ENCODE measurements at regions not wholly inside any gene's neighbourhood (a gene's known extent, or its start where the extent isn't known, plus 50 kb on each side); places are given as distances from the start of the nearest gene placed in this dataset.
"Not testable (repeated sequence)": the region's sequence is repeated elsewhere in the genome, so short reads cannot be mapped to it uniquely, and the experiment has no call there.

- FAIRE-seq (no peak), DNase-seq (ENCODE audit: insufficient read length, low spot score) (no peak)
- TF ChIP-seq POLR2A (IDR thresholded peaks at IDR 0.05; ENCODE audit: low read depth, low read length) = no peak
Measured at GRCh38 chr2:67142741-67143140, 254.4 kb upstream of the ETAA1 start.

DNA sequence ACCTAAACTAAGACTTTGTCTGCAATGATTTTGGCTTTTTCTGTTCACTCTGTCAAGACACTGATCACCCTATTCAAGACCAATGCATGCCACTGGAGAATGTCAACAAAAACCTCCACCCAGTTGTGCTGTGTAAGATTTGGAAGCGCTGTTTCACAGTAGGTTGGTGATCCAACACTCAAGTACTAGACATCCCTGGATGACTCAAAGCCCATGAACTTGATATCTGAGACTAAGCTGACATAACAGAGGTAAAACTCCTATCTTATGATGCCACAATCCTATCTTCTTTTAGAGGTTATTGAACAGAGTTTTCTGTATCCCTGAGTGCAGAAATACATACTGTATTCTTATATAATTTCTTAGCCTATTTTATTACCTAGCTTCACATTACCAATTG is 251.3 kb upstream of the ETAA1 start:
- FAIRE-seq = no peak
- TF ChIP-seq POLR2A (IDR thresholded peaks at IDR 0.05; ENCODE audit: low read depth, low read length) = no peak
- no peak for DNase-seq (ENCODE audit: insufficient read length, low spot score)

DNA sequence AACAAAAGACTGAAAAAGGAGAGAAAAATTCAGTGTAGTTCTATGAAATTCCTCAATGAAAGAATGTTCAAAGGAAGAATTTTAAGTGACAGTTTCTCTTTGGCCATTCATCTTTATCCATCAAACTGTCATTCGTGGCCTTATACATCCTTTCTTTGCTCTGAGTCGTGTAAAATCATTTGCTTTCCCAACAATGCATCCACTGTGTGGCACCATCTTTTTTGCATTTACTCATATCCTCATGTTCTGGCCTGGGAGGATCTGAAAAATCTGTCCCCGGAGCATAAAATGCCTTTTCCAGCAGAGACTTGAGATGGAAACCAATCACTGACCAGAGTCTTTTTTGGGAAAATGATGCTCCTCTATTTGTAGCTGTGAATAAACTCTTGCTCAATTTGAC is 240.3 kb upstream of the ETAA1 start:
- FAIRE-seq (no peak), DNase-seq (ENCODE audit: insufficient read length, low spot score) (no peak)
- TF ChIP-seq POLR2A (IDR thresholded peaks at IDR 0.05; ENCODE audit: low read depth, low read length) = no peak

DNA sequence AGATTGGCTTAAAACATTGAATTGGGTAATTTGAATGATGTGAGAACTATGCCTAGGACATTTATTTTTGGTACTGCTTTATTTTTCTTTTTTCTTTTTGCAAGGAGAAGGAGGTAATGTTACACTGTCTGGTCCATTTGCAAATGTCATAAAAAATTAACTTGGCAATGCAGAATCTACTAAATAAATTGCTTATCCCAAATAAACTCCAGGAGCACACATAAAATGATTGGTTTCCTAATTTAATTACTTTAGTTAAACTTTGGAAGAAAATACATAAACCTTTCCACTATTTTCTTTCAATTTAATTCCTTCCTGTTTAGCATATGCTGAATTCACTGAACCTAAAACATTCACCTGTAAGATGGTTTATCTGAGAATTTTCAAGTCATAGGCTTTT is 238.4 kb upstream of the ETAA1 start:
- DNase-seq (ENCODE audit: insufficient read length, low spot score) (no peak), FAIRE-seq (no peak)
- TF ChIP-seq POLR2A (IDR thresholded peaks at IDR 0.05; ENCODE audit: low read depth, low read length) = no peak

DNA sequence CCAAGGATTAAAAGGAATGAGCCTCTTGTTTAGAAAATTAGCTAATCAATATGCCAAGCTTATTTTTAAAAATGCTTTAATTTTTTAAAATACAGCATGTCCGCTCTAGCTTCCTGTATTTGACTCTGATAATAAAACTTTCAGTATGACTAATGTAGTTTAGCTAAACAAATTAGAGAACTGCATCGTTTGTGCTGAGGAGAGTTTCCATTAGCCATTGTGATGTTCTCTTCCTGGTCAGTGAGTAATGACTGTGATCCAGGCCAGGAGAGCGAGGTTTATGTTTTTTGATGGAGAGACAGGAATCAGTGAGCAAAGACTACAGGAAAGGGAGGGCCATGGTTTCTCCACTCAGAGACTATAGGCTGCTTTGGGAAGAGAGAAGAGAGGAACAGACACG is 237.2 kb upstream of the ETAA1 start:
- TF ChIP-seq POLR2A (IDR thresholded peaks at IDR 0.05; ENCODE audit: low read depth, low read length) = no peak
- FAIRE-seq (no peak), DNase-seq (ENCODE audit: insufficient read length, low spot score) (no peak)

DNA sequence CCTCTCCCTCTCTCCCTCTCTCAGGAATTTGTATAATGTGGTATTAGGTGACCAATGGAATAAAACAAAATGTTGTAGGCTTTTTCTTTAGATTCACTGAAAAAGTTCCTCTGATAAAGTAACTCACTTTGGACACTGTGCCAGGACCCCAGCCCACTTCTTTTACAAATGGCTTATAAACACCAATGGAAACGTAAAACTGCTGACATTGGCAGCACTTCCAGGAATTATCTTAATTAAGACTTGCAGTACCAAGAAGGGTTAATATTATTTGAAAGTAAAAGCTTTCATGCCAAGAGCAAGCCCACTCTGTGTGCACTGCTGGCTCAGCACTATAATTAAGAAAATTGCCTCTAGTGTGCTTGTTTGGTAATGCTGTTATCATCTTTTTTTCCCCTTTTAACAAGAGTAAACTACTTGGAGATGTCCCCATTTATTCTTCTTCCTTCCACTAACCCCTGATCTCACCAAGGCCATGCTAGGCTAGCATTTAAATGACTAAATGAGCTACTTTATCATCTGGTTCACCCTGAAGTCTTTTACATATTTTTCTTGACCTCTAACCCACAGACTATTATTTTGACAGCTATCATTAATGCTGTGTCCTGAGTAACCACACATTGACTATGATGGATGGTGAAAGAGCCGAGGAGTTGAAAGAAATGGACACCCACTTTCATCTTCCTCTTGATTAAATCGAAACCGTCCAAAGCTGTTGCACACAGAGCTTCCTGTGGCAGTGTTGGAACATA is 232.2 kb upstream of the ETAA1 start:
- DNase-seq (ENCODE audit: insufficient read length, low spot score) = no peak
- no peak for FAIRE-seq
- TF ChIP-seq POLR2A (IDR thresholded peaks at IDR 0.05; ENCODE audit: low read depth, low read length) = no peak

DNA sequence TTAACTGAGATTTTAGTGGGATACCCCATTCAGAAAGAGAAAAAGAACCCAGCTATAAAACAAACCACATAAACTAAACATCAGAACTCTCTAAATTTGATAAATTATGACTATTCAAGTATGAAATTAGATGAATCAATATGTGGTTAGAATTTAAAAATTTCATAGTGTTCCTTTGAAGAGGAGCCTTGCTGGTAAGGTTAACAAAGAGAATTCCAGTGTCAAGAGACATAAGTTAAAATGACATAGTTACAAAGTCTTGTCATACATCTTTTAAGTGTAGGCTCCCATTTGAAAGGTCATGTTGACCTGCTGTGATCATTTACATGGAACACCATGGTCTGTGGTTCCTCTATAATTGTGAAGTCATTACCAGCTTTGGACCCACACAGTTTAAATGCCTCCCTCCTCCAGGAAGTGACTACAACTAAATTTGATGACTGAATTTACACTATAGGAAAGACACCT is 231.6 kb upstream of the ETAA1 start:
- DNase-seq (ENCODE audit: insufficient read length, low spot score) = no peak
- no peak for FAIRE-seq
- no peak for TF ChIP-seq POLR2A (IDR thresholded peaks at IDR 0.05; ENCODE audit: low read depth, low read length)

DNA sequence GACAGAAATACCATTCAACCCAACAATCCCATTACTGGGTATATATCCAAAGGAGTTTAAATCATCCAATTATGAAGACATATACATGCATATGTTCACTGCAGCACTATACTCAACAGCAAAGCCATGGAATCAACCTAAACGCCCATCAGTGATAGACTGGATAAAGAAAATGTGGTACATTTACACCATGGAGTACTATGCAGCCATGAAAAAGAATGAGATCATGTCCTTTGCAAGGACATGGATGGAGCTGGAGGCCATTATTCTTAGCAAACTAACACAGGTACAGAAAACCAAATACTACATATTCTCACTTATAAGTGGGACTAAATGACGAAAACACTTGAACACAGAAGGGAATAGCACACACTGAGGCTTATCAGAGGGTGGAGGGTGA is 230.6 kb upstream of the ETAA1 start:
- DNase-seq (ENCODE audit: insufficient read length, low spot score); FAIRE-seq: not testable (repeated sequence)

DNA sequence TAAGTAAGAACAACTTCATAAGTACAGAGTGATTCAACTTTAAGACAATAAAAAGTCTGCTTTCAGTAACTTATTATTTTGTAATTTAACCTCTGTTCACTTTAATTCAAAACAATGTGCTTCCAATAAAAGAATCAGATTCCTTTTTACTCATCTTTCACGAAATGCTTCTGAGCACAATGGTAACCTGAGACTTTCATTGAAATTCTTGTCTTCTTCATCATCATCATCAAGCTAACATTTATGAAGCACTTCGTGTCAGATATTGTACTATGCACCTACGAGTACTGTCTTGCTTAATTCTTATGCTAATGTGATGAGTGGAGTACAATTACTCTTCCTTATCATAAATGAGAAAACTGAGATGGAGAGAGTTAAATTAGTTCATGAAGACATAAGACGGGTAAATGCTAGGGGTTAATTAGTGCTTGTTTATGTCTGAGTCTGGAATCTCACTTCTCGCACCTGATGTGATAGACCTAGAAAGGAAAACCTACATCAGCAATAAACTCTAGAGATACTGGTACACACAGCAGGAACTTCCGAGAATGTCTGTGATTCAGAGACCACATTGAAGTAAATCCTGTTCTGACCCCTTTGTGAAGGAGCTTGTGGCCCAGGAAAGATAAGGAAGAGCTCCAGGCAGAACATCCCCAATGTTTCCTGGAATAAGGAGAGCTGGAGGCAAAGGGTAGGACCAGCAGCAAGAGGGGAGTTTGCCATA is 227.6 kb upstream of the ETAA1 start:
- no peak for TF ChIP-seq POLR2A (IDR thresholded peaks at IDR 0.05; ENCODE audit: low read depth, low read length)
- FAIRE-seq (no peak), DNase-seq (ENCODE audit: insufficient read length, low spot score) (no peak)

DNA sequence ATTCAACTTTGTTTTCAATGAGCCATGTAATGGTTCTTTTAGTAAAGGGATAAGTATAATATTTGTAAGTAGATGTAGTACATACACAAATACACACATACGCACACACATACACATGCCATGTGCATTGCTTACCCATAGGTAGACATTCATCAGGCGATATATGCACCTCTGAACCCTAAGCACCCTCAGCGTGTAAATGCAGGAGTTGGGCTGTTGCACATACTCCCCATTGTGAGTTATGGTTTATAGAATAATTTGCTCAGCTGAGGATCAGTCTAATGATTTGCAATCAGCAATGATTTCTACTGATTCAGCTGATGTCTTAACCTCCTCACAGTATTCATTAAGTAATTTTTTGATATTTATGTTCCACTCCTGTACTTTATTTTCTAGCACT is 217.6 kb upstream of the ETAA1 start:
- no peak for FAIRE-seq
- DNase-seq (ENCODE audit: insufficient read length, low spot score) = no peak
- TF ChIP-seq POLR2A (IDR thresholded peaks at IDR 0.05; ENCODE audit: low read depth, low read length) = no peak

- FAIRE-seq (no peak), DNase-seq (ENCODE audit: insufficient read length, low spot score) (no peak)
- no peak for TF ChIP-seq POLR2A (IDR thresholded peaks at IDR 0.05; ENCODE audit: low read depth, low read length)
Measured at GRCh38 chr2:67180841-67181240, 216.3 kb upstream of the ETAA1 start.

DNA sequence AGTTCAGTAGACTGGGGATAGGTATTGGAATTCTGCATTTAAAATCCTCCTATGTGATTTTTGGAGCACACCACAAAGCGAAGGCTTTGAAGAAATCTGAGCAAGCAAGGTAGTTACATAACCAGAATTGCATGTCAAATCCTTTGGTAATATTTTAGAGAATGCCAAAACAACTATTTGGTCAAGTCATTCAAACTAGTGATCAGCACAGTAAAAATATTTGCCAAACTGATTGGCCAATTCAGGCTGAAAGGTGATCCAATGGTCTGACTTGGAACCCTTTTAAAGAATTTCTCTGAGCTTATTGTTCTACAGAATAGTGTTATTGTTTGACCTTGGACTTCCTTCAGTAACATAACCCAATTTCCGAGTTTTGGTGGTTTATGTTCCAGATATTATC is 214.2 kb upstream of the ETAA1 start:
- FAIRE-seq (no peak), DNase-seq (ENCODE audit: insufficient read length, low spot score) (no peak)
- no peak for TF ChIP-seq POLR2A (IDR thresholded peaks at IDR 0.05; ENCODE audit: low read depth, low read length)

- TF ChIP-seq POLR2A (IDR thresholded peaks at IDR 0.05; ENCODE audit: low read depth, low read length) = no peak
- no peak for FAIRE-seq
- no peak for DNase-seq (ENCODE audit: insufficient read length, low spot score)
Measured at GRCh38 chr2:67186326-67186725, 210.8 kb upstream of the ETAA1 start.

- no peak for DNase-seq (ENCODE audit: insufficient read length, low spot score)
- no peak for FAIRE-seq
- no peak for TF ChIP-seq POLR2A (IDR thresholded peaks at IDR 0.05; ENCODE audit: low read depth, low read length)
Measured at GRCh38 chr2:67186871-67187270, 210.3 kb upstream of the ETAA1 start.

DNA sequence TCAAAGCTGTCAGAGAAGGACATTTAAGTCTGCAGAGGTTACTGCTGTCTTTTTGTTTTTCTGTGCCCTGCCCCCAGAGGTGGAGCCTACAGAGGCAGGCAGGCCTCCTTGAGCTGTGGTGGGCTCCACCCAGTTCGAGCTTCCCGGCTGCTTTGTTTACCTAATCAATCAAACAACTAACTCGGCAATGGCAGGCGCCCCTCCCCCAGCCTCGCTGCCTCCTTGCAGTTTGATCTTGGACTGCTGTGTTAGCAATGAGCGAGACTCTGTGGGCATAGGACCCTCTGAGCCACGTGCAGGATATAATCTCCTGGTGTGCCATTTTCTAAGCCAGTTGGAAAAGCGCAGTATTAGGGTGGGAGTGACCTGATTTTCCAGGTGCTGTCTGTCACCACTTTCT is 201.8 kb upstream of the ETAA1 start:
- DNase-seq (ENCODE audit: insufficient read length, low spot score) = not testable (repeated sequence)

More for the DNA sequence above, 201.8 kb upstream of the ETAA1 start:
- not testable (repeated sequence) for FAIRE-seq

Measured in H54 (cell line).